ENCODE measurements at regions not wholly inside any gene's neighbourhood (a gene's known extent, or its start where the extent isn't known, plus 50 kb on each side); places are given as distances from the start of the nearest gene placed in this dataset.

DNA sequence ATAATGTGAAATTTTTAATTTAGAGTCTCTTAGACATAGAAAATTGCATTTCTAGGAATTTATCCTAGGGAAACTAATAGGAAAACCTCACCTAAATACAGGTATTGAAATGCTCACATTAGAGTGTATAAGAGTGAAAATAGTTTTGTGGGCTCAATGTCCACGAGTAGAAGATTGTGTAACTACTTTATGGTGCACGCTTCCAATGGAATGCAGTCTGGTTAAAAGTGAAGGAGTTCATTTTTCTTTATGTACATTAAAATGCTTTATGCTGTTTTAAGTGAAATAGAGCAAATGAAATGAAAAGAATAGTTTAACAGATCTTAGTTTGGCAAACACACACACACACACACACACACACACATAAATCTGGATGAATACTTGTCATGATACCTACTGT is 278.2 kb downstream of the USP25 start:
- Histone ChIP-seq H3K9me3 (ENCODE audit: control insufficient read depth, low read length) (no peaks in the 10 kb centered on the region), H3K27ac (ENCODE audit: insufficient read depth, low read depth, low read length, poor library complexity, severe bottlenecking) (no peak overlapping the region), H3K4me1 (ENCODE audit: control insufficient read depth, insufficient read depth, low read length) (no peaks in the 10 kb centered on the region), H3K4me3 (ENCODE audit: insufficient read depth, low read depth, low read length) (no peak overlapping the region), H3K36me3 (ENCODE audit: control insufficient read depth, insufficient read depth, low read length) (no peaks in the 10 kb centered on the region), H3K27me3 (ENCODE audit: control insufficient read depth, insufficient read depth, low read length, poor library complexity, severe bottlenecking) (no peaks in the 10 kb centered on the region)
- WGBS, 2 experiments: 93 to 94% methylated on average over 2 of the region's 2 CpGs

DNA sequence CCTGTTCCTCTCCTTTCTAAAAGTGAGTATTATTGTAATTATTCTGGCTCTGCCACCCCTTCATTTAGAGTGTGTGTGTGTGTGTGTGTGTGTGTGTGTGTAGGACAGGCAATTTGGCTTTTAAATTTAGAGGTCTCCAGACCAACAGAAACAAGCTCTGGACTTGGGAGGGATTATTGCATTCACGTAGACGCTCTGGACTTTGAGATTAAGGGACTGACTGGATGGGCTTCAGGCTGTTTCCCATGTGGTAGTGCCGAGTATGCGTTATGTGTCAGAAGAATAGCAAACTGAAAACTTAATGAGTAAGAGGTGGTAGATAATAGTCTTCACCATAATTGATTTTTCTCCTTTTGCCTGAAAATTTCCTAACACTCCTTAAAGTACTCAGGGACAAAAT is 281.9 kb downstream of the USP25 start:
- Histone ChIP-seq H3K27ac (ENCODE audit: insufficient read depth, low read depth, low read length, poor library complexity, severe bottlenecking) (no peak overlapping the region), H3K4me3 (ENCODE audit: insufficient read depth, low read depth, low read length) (no peak overlapping the region), H3K27me3 (ENCODE audit: control insufficient read depth, insufficient read depth, low read length, poor library complexity, severe bottlenecking) (no peaks in the 10 kb centered on the region), H3K4me1 (ENCODE audit: control insufficient read depth, insufficient read depth, low read length) (no peaks in the 10 kb centered on the region), H3K36me3 (ENCODE audit: control insufficient read depth, insufficient read depth, low read length) (no peaks in the 10 kb centered on the region), H3K9me3 (ENCODE audit: control insufficient read depth, low read length) (no peaks in the 10 kb centered on the region)
- 92 to 98% methylated on average over 4 of the region's 4 CpGs for WGBS, 2 experiments

DNA sequence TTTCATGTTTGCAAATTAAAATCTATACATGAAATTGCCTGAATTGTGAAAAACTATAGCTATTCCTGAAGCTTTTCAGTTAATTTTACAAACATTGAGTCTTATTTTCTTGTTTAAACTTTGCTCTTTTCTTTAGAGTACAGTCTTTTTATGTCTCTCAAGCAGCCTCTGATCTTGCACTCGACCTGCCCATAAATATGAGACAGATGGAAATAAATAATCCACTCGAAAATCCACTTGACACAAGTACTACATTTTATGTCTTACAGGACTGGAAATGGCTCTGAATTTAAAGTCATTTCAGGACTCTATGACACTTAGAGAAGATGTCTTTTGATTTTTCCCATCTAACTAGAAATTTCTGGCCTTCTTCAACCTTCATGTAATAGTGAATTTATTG is 283.8 kb downstream of the USP25 start:
- Histone ChIP-seq H3K27me3 (ENCODE audit: control insufficient read depth, insufficient read depth, low read length, poor library complexity, severe bottlenecking) (no peaks in the 10 kb centered on the region), H3K27ac (ENCODE audit: insufficient read depth, low read depth, low read length, poor library complexity, severe bottlenecking) (no peak overlapping the region), H3K9me3 (ENCODE audit: control insufficient read depth, low read length) (no peaks in the 10 kb centered on the region), H3K4me1 (ENCODE audit: control insufficient read depth, insufficient read depth, low read length) (no peaks in the 10 kb centered on the region), H3K4me3 (ENCODE audit: insufficient read depth, low read depth, low read length) (no peak overlapping the region), H3K36me3 (ENCODE audit: control insufficient read depth, insufficient read depth, low read length) (no peaks in the 10 kb centered on the region)
- 84 to 94% methylated on average over 2 of the region's 2 CpGs for WGBS, 2 experiments

DNA sequence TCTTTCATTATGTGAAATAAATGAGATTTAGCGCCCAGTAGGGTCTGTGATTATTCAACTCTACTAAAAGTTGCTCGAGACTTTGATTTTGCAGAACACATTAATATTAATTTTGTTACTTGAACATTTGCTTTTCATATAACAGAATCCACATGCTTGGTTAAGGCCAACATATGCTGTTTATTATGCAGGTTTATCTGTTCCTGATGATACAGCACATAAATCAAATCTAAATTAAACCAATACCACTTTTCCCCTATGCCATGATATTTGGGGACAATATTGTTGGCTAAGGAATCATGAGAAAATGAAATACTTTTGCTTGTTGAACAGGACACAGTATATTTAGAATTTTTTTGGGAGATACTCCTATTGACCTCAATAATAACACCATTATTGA is 291.1 kb downstream of the USP25 start:
- Histone ChIP-seq H3K27ac (ENCODE audit: insufficient read depth, low read depth, low read length, poor library complexity, severe bottlenecking) (no peak overlapping the region), H3K36me3 (ENCODE audit: control insufficient read depth, insufficient read depth, low read length) (no peaks in the 10 kb centered on the region), H3K4me1 (ENCODE audit: control insufficient read depth, insufficient read depth, low read length) (no peaks in the 10 kb centered on the region), H3K4me3 (ENCODE audit: insufficient read depth, low read depth, low read length) (no peak overlapping the region), H3K9me3 (ENCODE audit: control insufficient read depth, low read length) (no peaks in the 10 kb centered on the region), H3K27me3 (ENCODE audit: control insufficient read depth, insufficient read depth, low read length, poor library complexity, severe bottlenecking) (no peaks in the 10 kb centered on the region)
- WGBS, 2 experiments: 92% methylated on average over 2 of the region's 2 CpGs; no CpG with 5 or more reads in 1 of the 2 experiments

DNA sequence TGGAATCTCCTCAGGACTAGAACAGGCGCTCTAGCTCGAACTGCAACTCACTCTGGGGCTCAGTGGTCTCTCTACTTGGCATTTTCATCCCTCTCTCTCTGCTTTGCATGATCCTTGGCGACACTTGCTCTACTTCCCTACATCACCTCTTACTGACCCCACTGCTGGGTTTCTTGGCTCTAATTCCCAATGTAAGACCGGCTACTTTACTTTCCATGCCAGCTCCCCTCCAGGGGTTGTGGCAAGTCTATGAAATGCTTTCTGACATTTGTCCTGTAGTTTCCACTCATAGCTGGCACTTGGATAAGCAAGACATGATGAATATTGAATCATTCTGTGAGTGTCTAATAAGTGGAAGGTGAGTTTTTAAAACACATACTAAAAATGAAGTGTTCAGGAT is 292.3 kb downstream of the USP25 start:
- no peak overlapping the region for H3K27ac ChIP-seq (ENCODE audit: insufficient read depth, low read depth, low read length, poor library complexity, severe bottlenecking)
- H3K4me3 ChIP-seq (ENCODE audit: insufficient read depth, low read depth, low read length): no peak overlapping the region
- no peaks in the 10 kb centered on the region for H3K4me1 ChIP-seq (ENCODE audit: control insufficient read depth, insufficient read depth, low read length)
- H3K27me3 ChIP-seq (ENCODE audit: control insufficient read depth, insufficient read depth, low read length, poor library complexity, severe bottlenecking): no peaks in the 10 kb centered on the region
- no peaks in the 10 kb centered on the region for H3K36me3 ChIP-seq (ENCODE audit: control insufficient read depth, insufficient read depth, low read length)
- WGBS, 2 experiments: 89 to 94% methylated on average over 4 of the region's 4 CpGs
- H3K9me3 ChIP-seq (ENCODE audit: control insufficient read depth, low read length): no peaks in the 10 kb centered on the region

DNA sequence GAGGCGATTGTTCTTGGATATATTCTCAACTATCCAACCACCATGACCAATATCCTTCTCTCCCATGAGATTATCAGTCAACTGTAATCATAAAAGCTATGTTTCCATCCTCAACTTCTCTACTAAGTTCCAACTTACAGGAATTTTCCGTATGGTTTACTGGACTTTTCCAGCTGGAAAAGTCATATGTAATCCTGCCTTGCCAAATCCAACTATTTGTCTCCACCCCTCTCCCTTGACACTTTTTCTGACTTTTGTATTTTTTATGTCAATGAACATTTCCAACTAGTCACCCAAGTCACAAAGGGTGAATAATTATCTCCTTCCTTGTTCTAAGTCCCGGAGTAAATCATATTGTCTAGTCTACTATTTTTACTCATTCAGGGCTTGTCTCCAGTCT is 293.1 kb downstream of the USP25 start:
- Histone ChIP-seq H3K9me3 (ENCODE audit: control insufficient read depth, low read length) (no peaks in the 10 kb centered on the region), H3K27ac (ENCODE audit: insufficient read depth, low read depth, low read length, poor library complexity, severe bottlenecking) (no peak overlapping the region), H3K27me3 (ENCODE audit: control insufficient read depth, insufficient read depth, low read length, poor library complexity, severe bottlenecking) (no peaks in the 10 kb centered on the region), H3K4me1 (ENCODE audit: control insufficient read depth, insufficient read depth, low read length) (no peaks in the 10 kb centered on the region), H3K4me3 (ENCODE audit: insufficient read depth, low read depth, low read length) (no peak overlapping the region), H3K36me3 (ENCODE audit: control insufficient read depth, insufficient read depth, low read length) (no peaks in the 10 kb centered on the region)
- 91 to 95% methylated on average over 3 of the region's 3 CpGs for WGBS, 2 experiments

DNA sequence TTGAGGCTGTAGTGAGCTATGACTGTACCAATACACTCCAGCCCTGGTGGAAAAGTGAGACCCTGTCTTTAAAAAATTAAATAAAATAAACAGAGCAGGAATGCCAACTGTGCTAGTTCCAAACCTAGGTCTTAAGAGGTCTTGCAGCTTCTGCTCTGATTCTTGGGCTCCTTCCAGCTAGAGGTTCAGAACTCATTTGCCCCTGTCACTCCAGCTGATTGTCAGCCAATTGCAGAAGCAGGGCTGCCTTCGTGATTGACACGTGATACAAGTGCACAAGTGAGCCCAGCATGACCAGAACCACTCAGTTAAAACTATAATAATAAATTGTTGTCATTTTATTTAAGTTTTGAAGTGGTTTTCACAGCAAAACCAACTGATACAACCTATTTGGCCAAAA is 298.4 kb downstream of the USP25 start:
- no peak overlapping the region for H3K27ac ChIP-seq (ENCODE audit: insufficient read depth, low read depth, low read length, poor library complexity, severe bottlenecking)
- WGBS, 2 experiments: 96% methylated on average over 2 of the region's 2 CpGs; no CpG with 5 or more reads in 1 of the 2 experiments
- no peaks in the 10 kb centered on the region for H3K4me1 ChIP-seq (ENCODE audit: control insufficient read depth, insufficient read depth, low read length)
- H3K9me3 ChIP-seq (ENCODE audit: control insufficient read depth, low read length): no peaks in the 10 kb centered on the region
- H3K4me3 ChIP-seq (ENCODE audit: insufficient read depth, low read depth, low read length): no peak overlapping the region
- no peaks in the 10 kb centered on the region for H3K36me3 ChIP-seq (ENCODE audit: control insufficient read depth, insufficient read depth, low read length)
- H3K27me3 ChIP-seq (ENCODE audit: control insufficient read depth, insufficient read depth, low read length, poor library complexity, severe bottlenecking): no peaks in the 10 kb centered on the region

DNA sequence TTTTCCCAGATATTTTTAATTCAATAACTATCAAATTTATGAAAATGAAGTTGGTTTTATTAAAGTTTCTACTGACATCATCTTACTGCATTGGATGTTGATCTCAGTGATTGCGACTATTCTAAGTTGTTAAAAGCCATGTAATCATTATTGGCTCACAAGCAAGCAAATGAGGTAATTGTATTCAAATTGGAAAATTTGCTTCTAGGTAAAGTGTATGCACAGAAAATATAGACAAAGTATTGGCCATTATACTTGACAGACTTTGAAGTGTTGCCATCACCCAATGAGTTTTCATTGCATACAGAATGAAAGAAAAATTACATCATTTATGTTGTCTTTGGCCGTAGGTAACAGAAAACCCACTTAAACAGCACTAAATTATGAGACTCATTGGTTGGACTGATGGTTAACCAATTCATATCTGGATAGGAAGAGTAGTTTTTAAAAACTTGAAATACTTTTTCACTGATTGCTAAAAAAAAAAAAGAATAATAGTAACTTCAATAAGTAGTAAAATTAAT is 299.2 kb downstream of the USP25 start:
- Histone ChIP-seq H3K36me3 (ENCODE audit: control insufficient read depth, insufficient read depth, low read length) (no peaks in the 10 kb centered on the region), H3K27me3 (ENCODE audit: control insufficient read depth, insufficient read depth, low read length, poor library complexity, severe bottlenecking) (no peaks in the 10 kb centered on the region), H3K9me3 (ENCODE audit: control insufficient read depth, low read length) (no peaks in the 10 kb centered on the region), H3K4me1 (ENCODE audit: control insufficient read depth, insufficient read depth, low read length) (no peaks in the 10 kb centered on the region), H3K27ac (ENCODE audit: insufficient read depth, low read depth, low read length, poor library complexity, severe bottlenecking) (no peak overlapping the region), H3K4me3 (ENCODE audit: insufficient read depth, low read depth, low read length) (no peak overlapping the region)
- 86 to 100% methylated on average over 1 to 2 of the region's 2 CpGs for WGBS, 2 experiments

DNA sequence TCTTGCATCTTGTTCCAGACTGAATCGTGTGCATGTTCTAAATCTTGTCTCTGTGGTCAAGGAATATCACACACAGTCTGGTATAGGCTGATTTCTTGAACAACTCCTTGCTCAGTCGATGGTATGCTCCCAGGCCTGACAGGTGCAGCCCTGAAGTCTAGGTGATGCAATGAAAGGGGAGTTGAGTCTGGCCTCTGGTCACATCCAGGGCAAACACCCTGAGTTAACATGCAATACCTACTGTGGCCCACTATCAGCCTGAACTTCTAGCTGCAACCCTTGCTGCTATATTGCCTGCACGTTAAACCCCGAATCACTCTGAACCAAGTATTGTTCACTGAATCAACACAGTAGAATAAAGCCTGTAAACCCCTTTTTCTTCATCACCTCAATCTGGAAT is 303.4 kb downstream of the USP25 start:
- Histone ChIP-seq H3K27ac (ENCODE audit: insufficient read depth, low read depth, low read length, poor library complexity, severe bottlenecking) (no peak overlapping the region), H3K4me3 (ENCODE audit: insufficient read depth, low read depth, low read length) (no peak overlapping the region), H3K36me3 (ENCODE audit: control insufficient read depth, insufficient read depth, low read length) (no peaks in the 10 kb centered on the region), H3K9me3 (ENCODE audit: control insufficient read depth, low read length) (no peaks in the 10 kb centered on the region), H3K27me3 (ENCODE audit: control insufficient read depth, insufficient read depth, low read length, poor library complexity, severe bottlenecking) (no peaks in the 10 kb centered on the region), H3K4me1 (ENCODE audit: control insufficient read depth, insufficient read depth, low read length) (no peaks in the 10 kb centered on the region)
- 90 to 92% methylated on average over 4 of the region's 4 CpGs for WGBS, 2 experiments

DNA sequence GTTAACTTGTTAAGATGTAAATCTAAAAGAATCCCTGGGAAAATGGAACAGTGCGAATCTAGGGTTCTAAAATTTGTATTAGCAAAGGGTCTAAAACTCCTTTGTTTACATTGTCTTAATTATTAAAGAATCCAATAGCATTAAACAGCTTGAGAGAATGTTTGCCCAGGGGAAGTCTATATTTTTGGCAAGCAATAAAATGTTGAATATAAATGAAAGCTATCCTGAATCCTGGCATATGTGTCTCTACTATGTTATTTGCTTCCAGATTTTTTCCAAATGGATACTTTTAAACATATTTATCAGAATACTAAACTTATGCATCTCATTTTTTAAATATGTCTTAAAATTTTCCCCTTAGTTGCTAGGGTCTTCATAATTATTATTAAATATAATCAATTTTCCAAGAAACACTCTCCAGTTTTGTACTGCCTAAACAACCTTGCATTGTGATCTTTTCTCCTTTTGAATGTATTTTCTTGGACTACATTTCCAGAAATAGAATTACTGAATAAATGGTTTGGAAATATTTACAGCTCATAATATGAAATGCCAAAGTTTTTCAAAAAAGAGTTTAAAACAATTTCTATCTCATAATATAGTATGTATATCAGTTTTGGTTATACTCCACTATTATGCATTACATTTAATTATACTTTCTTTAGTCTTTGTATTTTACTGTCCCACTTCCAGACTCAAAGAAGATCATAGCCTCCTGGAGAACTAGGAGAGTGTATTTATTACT is 304.8 kb downstream of the USP25 start:
- no peaks in the 10 kb centered on the region for H3K36me3 ChIP-seq (ENCODE audit: control insufficient read depth, insufficient read depth, low read length)
- H3K9me3 ChIP-seq (ENCODE audit: control insufficient read depth, low read length): no peaks in the 10 kb centered on the region
- WGBS, 2 experiments: no CpG with 5 or more reads among the region's 1 CpG
- no peaks in the 10 kb centered on the region for H3K4me1 ChIP-seq (ENCODE audit: control insufficient read depth, insufficient read depth, low read length)
- no peaks in the 10 kb centered on the region for H3K27me3 ChIP-seq (ENCODE audit: control insufficient read depth, insufficient read depth, low read length, poor library complexity, severe bottlenecking)
- no peak overlapping the region for H3K27ac ChIP-seq (ENCODE audit: insufficient read depth, low read depth, low read length, poor library complexity, severe bottlenecking)
- no peak overlapping the region for H3K4me3 ChIP-seq (ENCODE audit: insufficient read depth, low read depth, low read length)

All from ectodermal cell (in vitro differentiated cells).